Stimulated activated CD4-positive, alpha-beta T cell treated with anti-CD3 and anti-CD28 coated beads, Interleukin-12 subunit alpha, Interleukin-12 subunit beta, amount 100 ng/mL, for 48 hours (primary cell): ENCODE measurements at regions not wholly inside any gene's neighbourhood (a gene's known extent, or its start where the extent isn't known, plus 50 kb on each side); places are given as distances from the start of the nearest gene placed in this dataset.

Experiments
- DNase-seq, 3 donors: peaks; one replicate each; pipeline ENCODE4 v3.0.0-alpha.2; 2020; ENCODE audit warnings: low read depth in 2 of 3, low spot score in 1 of 3

GRCh38 chr21:31502537-31503143 is 156.9 kb upstream of the SOD1 start:
- no peak for DNase-seq

- no peak for DNase-seq
Observed at GRCh38 chr21:31501926-31502325, 157.6 kb upstream of the SOD1 start.

- no peak for DNase-seq
Observed at GRCh38 chr21:31500982-31501381, 156.9 kb upstream of the TIAM1 start.

GRCh38 chr21:31500071-31500470 is 156.0 kb upstream of the TIAM1 start:
- no peak for DNase-seq

DNA sequence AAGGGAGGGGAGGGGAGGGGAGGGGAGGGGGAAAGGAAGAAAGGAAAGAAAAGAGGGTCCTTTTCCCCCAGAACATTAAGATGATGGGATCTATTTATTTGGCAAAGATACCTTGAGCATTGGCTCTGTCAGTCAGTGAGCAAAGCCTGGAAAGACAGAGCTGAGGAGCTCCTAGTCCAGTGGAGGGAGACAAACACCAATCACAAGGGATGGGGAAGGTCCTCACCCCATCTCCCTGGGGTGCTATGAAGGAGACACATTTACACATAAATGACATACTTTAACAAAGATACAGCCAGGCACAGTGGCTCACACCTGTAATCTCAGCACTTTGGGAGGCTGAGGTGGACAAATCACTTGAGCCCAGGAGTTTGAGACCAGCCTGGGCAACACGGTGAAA is 154.9 kb upstream of the TIAM1 start:
- DNase-seq = no peak

DNA sequence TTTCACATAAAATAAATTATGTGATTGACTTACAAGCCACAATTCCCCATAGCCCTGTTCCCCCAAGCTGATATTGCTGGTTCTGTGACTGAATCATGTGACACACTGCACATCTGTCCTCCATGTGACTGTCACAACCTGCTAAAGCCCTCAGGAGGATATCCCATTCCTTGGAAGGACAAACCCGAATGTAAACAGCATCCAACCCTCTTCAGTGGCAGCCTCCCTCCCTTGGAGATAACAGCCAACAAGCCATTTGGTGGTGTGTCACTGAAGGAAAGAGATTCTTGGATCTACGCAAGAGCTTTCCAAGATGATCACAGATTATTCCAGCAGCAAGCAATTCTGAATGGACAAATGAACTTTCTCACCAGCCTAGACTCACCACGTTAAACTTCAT is 153.9 kb upstream of the TIAM1 start:
- no peak for DNase-seq

DNA sequence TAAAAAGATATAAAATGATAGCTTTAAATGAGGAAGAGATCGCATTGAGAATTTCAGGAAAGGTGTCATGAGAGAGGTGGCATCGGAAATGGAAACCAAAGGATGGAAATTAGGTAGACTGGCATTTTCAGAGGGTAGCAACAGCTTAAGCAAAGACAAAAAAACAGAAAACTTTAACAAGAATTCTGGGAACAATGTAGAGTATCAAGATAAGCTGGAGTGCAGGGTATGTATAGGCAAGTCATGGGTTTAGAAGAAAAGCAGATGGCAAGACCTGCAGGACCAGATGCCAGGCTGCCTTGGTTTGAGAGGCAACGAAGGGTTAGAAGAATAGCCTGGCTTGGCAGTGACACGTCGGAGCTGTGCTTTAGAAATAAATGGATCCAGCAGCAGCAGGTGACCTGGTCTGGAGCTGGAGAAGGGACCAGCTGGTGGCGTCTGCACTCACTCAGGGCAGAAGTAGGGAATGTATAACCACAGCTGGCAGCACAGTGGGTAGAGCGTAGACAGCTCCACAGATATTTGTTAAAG is 149.4 kb upstream of the TIAM1 start:
- no peak for DNase-seq

GRCh38 chr21:31491617-31492016 is 147.6 kb upstream of the TIAM1 start:
- DNase-seq = no peak

- DNase-seq = no peak
Observed at GRCh38 chr21:31490443-31490842, 146.4 kb upstream of the TIAM1 start.

GRCh38 chr21:31489726-31490125 is 145.7 kb upstream of the TIAM1 start:
- DNase-seq = no peak

DNA sequence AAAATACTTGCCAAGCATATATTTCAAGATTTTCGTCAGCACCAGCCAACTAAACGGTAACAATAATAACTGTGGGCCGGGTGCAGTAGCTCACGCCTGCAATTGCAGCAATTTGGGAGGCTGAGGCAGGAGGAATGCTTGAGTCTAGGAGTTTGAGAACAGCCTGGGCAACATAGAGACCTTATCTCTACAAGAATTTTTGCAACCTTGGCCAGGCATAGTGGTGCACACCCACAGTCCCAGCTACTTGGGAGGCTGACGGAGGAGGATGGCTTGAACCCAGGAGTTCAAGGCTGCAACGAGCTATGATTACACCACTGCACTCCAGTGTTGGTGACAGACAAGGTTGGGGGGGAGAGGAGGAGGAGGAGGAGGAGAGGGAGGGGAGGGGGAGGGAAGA is 145.0 kb upstream of the TIAM1 start:
- no peak for DNase-seq

GRCh38 chr21:31484219-31484618 is 140.2 kb upstream of the TIAM1 start:
- DNase-seq = no peak

GRCh38 chr21:31483146-31483545 is 139.1 kb upstream of the TIAM1 start:
- DNase-seq = no peak

DNA sequence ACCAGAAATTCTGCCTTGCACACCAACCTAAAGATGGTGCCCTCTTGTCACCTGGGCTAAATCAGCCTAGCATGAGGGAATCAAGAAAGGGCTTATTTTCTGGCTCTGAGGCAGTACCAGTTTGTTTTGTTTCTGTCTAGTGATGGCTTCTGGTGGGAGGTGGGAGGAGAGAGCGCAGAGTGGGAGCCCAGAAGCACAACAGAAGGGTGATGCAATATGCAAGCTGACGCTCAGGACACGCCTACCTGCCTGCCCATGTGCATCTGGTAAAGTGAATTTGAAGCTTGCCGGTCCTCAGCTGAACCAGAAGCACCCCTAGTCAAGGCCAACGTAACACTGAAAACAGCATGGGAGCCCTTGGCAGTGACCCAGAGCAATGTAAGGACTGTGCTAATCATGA is 138.4 kb upstream of the TIAM1 start:
- DNase-seq = no peak

GRCh38 chr21:31480228-31480627 is 136.2 kb upstream of the TIAM1 start:
- no peak for DNase-seq

GRCh38 chr21:31479714-31480113 is 135.7 kb upstream of the TIAM1 start:
- no peak for DNase-seq

DNA sequence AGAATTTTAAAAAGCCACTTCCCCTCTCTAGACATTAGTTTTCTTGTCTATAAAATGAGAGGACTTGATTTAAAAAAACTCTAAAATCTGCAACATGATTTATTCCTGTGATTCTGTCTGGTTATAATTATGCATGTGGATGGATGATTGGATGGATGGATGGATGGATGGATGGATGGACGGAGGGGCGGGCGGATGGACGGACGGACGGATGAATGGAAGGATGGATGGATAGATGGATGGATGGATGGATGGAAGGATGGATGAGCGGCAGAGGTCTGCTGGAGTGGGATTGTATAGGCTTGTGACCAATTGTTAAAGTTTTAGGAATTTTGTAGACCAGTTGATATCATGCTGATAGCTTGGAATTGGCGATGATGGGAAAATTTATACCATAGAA is 135.2 kb upstream of the TIAM1 start:
- DNase-seq = no peak

GRCh38 chr21:31476263-31477022 is 132.4 kb upstream of the TIAM1 start:
- no peak for DNase-seq

DNA sequence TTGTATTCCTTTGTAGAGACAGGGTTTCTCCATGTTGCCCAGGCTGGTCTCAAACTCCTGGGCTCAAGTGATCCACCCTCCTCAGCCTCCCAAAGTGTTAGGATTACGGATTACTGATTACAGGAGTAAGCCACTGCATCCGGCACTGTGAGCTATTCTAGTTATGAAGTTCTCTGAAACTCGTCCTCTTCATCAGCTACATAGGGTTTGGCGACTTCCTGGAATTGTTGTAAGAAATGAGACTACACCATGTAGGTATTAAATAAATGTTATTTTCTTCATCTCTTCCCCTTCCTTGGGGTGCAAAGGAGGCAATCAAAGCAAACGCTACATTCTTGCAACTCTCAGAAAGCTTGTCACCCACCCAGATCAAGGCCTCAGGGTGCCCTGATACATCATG is 131.2 kb upstream of the TIAM1 start:
- DNase-seq = no peak

DNA sequence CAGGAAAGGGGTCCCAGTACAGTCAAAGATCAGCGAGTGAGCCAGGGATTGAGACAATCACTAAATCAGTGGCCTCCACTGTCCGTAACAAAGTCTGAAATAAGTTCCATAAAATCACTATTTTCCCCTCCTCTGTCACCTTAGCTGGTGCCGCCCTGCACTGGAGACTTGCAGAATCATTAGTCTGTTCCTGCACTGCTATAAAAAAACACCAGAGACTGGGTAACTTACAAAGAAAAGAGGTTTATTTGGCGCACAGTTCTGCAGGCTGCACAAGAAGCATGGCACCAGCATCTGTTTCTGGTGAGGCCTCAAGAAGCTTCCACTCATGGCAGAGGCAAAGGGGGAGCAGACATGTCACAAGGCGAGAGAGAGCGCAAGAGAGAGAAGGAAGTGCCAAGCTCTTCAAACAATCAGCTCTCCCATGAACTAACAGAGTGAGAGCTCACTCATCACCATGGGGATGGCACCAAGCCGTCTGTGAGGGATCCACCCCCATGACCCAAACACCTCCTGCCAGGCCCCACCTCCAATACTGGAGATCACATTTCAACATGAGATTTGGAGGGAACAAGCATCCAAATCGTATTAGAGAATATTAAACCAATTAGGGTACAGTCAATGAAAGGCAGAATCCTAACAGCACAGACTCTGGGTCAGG is 129.8 kb upstream of the TIAM1 start:
- DNase-seq = no peak

GRCh38 chr21:31471865-31472264 is 127.8 kb upstream of the TIAM1 start:
- DNase-seq = no peak
